C4-2B (cell line): ENCODE measurements at regions not wholly inside any gene's neighbourhood (a gene's known extent, or its start where the extent isn't known, plus 50 kb on each side); places are given as distances from the start of the nearest gene placed in this dataset.

Experiments used
- CTCF ChIP-seq: fragments of 450-650 bp; conservative IDR thresholded peaks from 2 replicates; pipeline ENCODE4 v1.5.1; 2017; ENCODE audit warnings: mild to moderate bottlenecking
- ZFX ChIP-seq: fragments of 450-650 bp; IDR thresholded peaks from 2 replicates; pipeline ENCODE4 v1.6.1; 2017

- TF ChIP-seq CTCF (no peak), ZFX (no peak)
These were observed 99.2 kb upstream of the LYZL2 start for GRCh38 chr10:30728766-30729165.
